Erythroblast (primary cell): ENCODE measurements at regions not wholly inside any gene's neighbourhood (a gene's known extent, or its start where the extent isn't known, plus 50 kb on each side); places are given as distances from the start of the nearest gene placed in this dataset.

Experiments used
- DNase-seq, 2 experiments: peaks; one replicate each; lab custom pipeline; 2025; lab: John Stamatoyannopoulos, UW
- GATA1 ChIP-seq: IDR thresholded peaks from 2 replicates; pipeline ENCODE4 v1.6.1; 2011; ENCODE audit warnings: low read depth, mild to moderate bottlenecking, control low read depth, low read length, moderate library complexity
- POLR2A ChIP-seq: IDR thresholded peaks from 2 replicates; pipeline ENCODE4 v1.6.1; 2011; ENCODE audit warnings: mild to moderate bottlenecking, low read length

GRCh38 chr7:50166997-50167965 is 74.2 kb upstream of the ZPBP start:
- no peak for TF ChIP-seq POLR2A
- TF ChIP-seq GATA1: no peak
- DNase-seq: no peak

- DNase-seq: no peak
- TF ChIP-seq POLR2A (no peak), GATA1 (no peak)
These were observed 71.6 kb upstream of the ZPBP start for GRCh38 chr7:50164559-50165170.

GRCh38 chr7:50160206-50160605 is 67.2 kb upstream of the ZPBP start:
- DNase-seq: no peak
- no peak for TF ChIP-seq GATA1
- TF ChIP-seq POLR2A: no peak

- no peak for TF ChIP-seq GATA1
- no peak for DNase-seq
These were observed 66.1 kb upstream of the ZPBP start for GRCh38 chr7:50159154-50159553.

GRCh38 chr7:50156706-50157105 is 63.7 kb upstream of the ZPBP start:
- TF ChIP-seq GATA1 (no peak), POLR2A (no peak)
- DNase-seq: no peak

GRCh38 chr7:50156163-50156562 is 63.1 kb upstream of the ZPBP start:
- no peak for DNase-seq
- no peak for TF ChIP-seq POLR2A
- TF ChIP-seq GATA1: no peak

- no peak for DNase-seq
- TF ChIP-seq POLR2A (no peak), GATA1 (no peak)
These were observed 62.7 kb upstream of the ZPBP start for GRCh38 chr7:50155755-50156154.

- DNase-seq: no peak
- TF ChIP-seq GATA1 (no peak), POLR2A (no peak)
These were observed 60.9 kb upstream of the ZPBP start for GRCh38 chr7:50153995-50154394.

- no peak for TF ChIP-seq GATA1
- TF ChIP-seq POLR2A: no peak
- DNase-seq: no peak
These were observed 60.1 kb upstream of the ZPBP start for GRCh38 chr7:50153148-50153547.

- TF ChIP-seq POLR2A (no peak), GATA1 (no peak)
- DNase-seq: no peak
These were observed 59.4 kb upstream of the ZPBP start for GRCh38 chr7:50152486-50152885.

GRCh38 chr7:50151661-50152060 is 58.6 kb upstream of the ZPBP start:
- no peak for DNase-seq
- TF ChIP-seq POLR2A (no peak), GATA1 (no peak)

GRCh38 chr7:50151001-50151400 is 58.0 kb upstream of the ZPBP start:
- no peak for DNase-seq
- TF ChIP-seq POLR2A: no peak
- TF ChIP-seq GATA1: no peak

- TF ChIP-seq GATA1: no peak
- no peak for TF ChIP-seq POLR2A
- DNase-seq: no peak
These were observed 56.3 kb upstream of the ZPBP start for GRCh38 chr7:50149369-50149768.
